Duodenal mucosa (tissue), 2 donors: ENCODE measurements at regions not wholly inside any gene's neighbourhood (a gene's known extent, or its start where the extent isn't known, plus 50 kb on each side); places are given as distances from the start of the nearest gene placed in this dataset.

ENCODE experiments used
- H3K27ac ChIP-seq: one replicate; pipeline ENCODE4 v1.7.0; 2013; ENCODE audit warnings: low read depth, low read length
- H3K27me3 ChIP-seq, 2 donors: one replicate each; pipeline ENCODE4 v1.7.0; 2013; ENCODE audit warnings: low read length in 2 of 2, control low read depth in 1 of 2; ENCODE audit not compliant: insufficient read depth in 2 of 2, control insufficient read depth in 1 of 2
- H3K36me3 ChIP-seq, 2 donors: one replicate each; pipeline ENCODE4 v1.7.0; 2013; ENCODE audit warnings: low read length in 2 of 2, control low read depth in 1 of 2; ENCODE audit not compliant: insufficient read depth in 2 of 2, control insufficient read depth in 1 of 2
- H3K4me1 ChIP-seq, 2 donors: one replicate each; pipeline ENCODE4 v1.7.0; 2013; ENCODE audit warnings: low read length in 2 of 2, control low read depth in 1 of 2; ENCODE audit not compliant: insufficient read depth in 2 of 2, control insufficient read depth in 1 of 2
- H3K4me3 ChIP-seq, 2 donors: one replicate each; pipeline ENCODE4 v1.7.0; 2013; ENCODE audit warnings: low read length in 2 of 2, low read depth in 1 of 2
- H3K9ac ChIP-seq, 2 donors: one replicate each; pipeline ENCODE4 v1.7.0; 2013; ENCODE audit warnings: low read length in 2 of 2, low read depth in 1 of 2
- H3K9me3 ChIP-seq, 2 donors: one replicate each; pipeline ENCODE4 v1.7.0; 2013; ENCODE audit warnings: low read length in 2 of 2, control low read depth in 1 of 2; ENCODE audit not compliant: control insufficient read depth in 1 of 2

DNA sequence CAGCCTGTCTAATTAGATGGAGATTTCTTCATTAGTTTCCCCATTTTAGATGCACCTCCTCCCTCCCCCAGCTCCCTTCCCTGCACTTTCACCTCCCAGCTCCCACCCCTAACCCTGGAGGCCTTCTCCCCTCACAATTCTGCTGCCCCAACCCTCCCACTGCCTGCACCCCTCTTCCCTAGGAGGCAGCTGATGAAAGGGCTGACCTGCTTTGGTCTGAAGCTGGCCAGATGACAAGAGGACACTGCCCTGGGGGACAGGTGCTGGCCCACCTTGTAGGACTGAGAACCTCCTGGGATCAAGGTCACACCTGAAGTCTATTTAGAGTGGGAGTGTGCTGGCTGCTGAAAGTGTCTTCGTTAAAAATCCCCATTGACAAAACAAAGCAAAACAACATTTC, 259.4 kb downstream of the TLE3 start:
- H3K4me3 ChIP-seq: no peak overlapping the region
- peaks cover 0 to 1% of the 10 kb centered on the region in 2 donors for H3K27me3 ChIP-seq
- no peak overlapping the region for H3K9ac ChIP-seq
- no peak overlapping the region for H3K27ac ChIP-seq
- no peaks in the 10 kb centered on the region for H3K36me3 ChIP-seq
- no peaks in the 10 kb centered on the region for H3K9me3 ChIP-seq
- peaks cover 0 to 3% of the 10 kb centered on the region in 2 donors for H3K4me1 ChIP-seq

DNA sequence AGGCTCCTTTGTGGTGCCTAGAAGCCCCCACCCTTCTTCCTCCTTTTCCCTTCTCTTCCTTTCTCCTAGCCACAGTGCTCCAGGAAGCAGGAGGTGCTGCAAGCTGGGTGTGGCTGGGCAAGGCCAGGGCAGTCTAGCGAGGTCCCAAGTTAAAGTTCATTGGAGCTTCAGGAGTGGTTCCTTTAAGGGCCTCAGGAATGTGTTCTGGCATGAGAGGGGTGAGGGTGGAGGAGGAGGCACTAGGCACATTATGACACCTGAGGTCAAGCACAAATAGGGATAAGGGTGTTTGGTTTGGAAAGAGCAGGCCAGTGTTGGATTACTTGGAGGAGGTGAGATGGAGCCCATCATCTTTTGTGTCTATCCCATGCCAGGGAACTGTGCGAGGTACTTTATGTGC, 258.7 kb downstream of the TLE3 start:
- Histone ChIP-seq H3K36me3 (no peaks in the 10 kb centered on the region), H3K4me1 (peaks cover 0 to 3% of the 10 kb centered on the region in 2 donors), H3K27ac (no peak overlapping the region), H3K4me3 (no peak overlapping the region), H3K9ac (no peak overlapping the region), H3K27me3 (peaks cover 0 to 3% of the 10 kb centered on the region in 2 donors), H3K9me3 (no peaks in the 10 kb centered on the region)

DNA sequence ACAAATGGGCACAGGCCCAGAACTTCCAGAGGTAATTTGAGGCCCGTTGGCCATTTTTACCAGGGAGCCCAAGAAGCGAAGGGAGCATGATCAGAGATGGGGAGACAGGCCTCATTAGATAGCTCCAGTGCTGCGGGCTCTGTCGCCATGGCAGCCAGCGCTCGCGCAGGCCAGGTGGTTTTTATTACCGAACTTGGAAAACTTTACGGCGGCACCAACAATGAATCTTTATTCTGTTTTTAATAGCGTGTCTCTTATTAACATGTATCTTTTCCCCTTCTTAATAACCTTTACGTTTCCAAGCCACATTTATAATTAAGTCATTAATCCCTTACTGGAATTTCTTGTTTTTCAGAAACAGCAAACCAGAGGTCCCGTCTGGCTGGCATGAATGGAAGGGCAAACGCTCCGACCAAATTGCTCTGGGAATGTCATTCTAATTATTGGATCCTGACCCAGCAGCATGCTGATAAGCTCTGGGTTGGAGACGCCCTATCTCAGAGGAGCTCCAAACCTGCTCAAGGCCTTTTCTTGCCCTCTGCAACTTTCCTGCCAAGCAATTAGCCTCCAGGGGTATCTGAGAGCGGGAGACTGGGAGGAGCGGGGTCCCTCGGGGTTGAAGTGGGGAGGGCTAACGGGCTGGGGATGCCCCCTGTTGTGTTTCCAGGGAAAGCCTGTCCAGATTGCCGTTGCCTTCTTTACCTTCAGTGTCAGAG, 256.4 kb downstream of the TLE3 start:
- peaks cover 0 to 3% of the 10 kb centered on the region in 2 donors for H3K4me1 ChIP-seq
- H3K36me3 ChIP-seq: no peaks in the 10 kb centered on the region
- H3K27me3 ChIP-seq: peaks cover 0 to 3% of the 10 kb centered on the region in 2 donors
- no peaks in the 10 kb centered on the region for H3K9me3 ChIP-seq
- H3K9ac ChIP-seq: no peak overlapping the region
- no peak overlapping the region for H3K27ac ChIP-seq
- no peak overlapping the region for H3K4me3 ChIP-seq

DNA sequence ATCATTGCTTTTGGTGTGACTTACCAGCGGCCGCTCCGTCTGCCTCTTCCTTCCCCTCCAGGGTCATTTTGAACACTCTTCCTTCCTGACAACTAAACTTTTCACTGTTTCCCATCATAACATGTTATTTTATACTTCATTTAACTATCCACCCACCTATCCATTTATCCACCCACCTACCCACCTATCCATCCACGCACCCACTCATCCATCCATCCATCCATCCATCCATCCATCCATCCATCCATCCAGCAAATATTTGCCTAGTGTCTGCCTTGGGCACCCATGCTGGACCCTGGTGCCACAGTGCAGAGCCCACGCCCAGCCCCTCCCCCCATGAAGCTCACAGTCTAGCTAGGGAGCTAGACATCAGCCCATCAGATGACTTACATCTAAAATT, 254.9 kb downstream of the TLE3 start:
- no peaks in the 10 kb centered on the region for H3K36me3 ChIP-seq
- H3K9me3 ChIP-seq: peaks cover 0 to 3% of the 10 kb centered on the region in 2 donors
- H3K4me3 ChIP-seq: no peak overlapping the region
- H3K9ac ChIP-seq: no peak overlapping the region
- H3K4me1 ChIP-seq: peaks cover 0 to 3% of the 10 kb centered on the region in 2 donors
- H3K27me3 ChIP-seq: peaks cover 0 to 3% of the 10 kb centered on the region in 2 donors
- H3K27ac ChIP-seq: no peak overlapping the region

DNA sequence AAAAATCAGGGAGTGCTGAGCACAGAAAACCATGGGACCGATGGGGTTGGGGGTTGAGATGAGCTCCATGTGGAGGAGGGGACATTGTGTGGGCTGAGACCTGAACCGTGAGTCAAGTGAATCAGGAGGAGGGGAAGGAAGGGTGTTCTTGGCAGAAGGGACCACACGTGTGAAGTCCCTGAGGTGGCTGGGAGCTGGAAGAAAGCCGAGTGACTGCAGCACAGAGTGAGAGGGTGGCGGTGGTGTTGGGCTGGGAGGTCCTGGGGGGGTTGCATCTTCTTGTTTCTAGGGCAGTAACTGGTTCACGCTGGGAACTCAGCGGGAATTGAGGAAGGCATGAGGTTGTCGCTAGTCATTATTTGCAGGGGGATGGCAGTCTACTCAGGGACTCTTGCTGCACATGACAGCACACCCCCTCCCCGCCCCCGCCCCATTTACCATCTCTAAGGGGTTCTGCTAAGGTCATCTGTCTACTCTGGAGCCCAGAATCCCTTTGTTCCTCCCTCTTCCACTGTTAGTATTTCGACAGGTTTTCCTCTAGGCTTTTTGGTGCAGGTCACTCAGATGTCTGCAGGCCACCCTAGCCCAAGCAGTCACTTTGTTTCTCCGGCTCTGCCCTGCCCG, 254.3 kb downstream of the TLE3 start:
- H3K9me3 ChIP-seq: peaks cover 0 to 3% of the 10 kb centered on the region in 2 donors
- H3K4me3 ChIP-seq: no peak overlapping the region
- H3K27ac ChIP-seq: no peak overlapping the region
- H3K27me3 ChIP-seq: peaks cover 0 to 3% of the 10 kb centered on the region in 2 donors
- H3K4me1 ChIP-seq: peaks cover 0 to 3% of the 10 kb centered on the region in 2 donors
- H3K36me3 ChIP-seq: no peaks in the 10 kb centered on the region
- H3K9ac ChIP-seq: no peak overlapping the region

DNA sequence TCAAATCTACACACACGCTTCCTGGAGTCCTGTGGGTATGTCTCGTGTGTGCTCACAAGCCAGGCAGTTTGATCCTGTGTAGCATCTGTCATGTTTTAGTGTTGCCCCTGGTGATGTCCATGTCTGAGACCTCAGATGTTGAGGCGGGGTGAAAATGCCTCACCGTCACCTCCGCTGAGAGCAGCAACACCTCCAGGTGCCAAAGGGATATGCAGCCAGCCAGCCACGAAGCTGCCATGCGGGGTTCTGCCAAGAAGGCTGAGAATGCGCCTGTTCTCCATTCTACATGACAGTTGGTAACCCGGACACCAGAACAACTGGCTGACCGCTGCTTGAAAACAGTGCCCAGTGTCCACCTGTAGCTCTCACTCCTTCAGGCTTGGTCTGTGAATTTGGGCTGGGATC, 253.8 kb downstream of the TLE3 start:
- no peak overlapping the region for H3K27ac ChIP-seq
- H3K9ac ChIP-seq: no peak overlapping the region
- H3K4me1 ChIP-seq: peaks cover 0 to 3% of the 10 kb centered on the region in 2 donors
- no peak overlapping the region for H3K4me3 ChIP-seq
- H3K9me3 ChIP-seq: peaks cover 0 to 3% of the 10 kb centered on the region in 2 donors
- H3K27me3 ChIP-seq: peaks cover 0 to 3% of the 10 kb centered on the region in 2 donors
- no peaks in the 10 kb centered on the region for H3K36me3 ChIP-seq

DNA sequence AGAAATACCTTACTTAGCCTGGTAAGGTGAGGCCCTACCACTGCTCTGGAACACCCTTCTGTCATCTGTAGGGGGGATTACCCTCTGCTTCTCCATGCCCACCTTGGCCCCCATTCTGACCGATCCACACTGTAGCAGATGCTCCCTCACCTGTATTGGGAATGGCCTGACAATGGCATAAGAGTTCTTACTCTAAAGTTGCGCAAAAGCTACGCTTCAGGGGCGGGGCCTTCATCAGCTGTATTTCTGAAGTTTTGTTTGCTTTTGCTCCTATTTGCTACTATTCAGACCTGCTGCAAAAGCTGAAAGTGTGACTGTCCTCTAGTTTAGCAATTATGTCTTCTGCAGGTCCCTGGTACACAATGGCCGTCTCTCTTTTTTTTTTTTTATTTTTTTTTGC, 252.6 kb downstream of the TLE3 start:
- Histone ChIP-seq H3K36me3 (no peaks in the 10 kb centered on the region), H3K4me1 (peaks cover 0 to 3% of the 10 kb centered on the region in 2 donors), H3K9me3 (peaks cover 0 to 3% of the 10 kb centered on the region in 2 donors), H3K27me3 (peaks cover 0 to 3% of the 10 kb centered on the region in 2 donors), H3K27ac (no peak overlapping the region), H3K4me3 (no peak overlapping the region), H3K9ac (no peak overlapping the region)

DNA sequence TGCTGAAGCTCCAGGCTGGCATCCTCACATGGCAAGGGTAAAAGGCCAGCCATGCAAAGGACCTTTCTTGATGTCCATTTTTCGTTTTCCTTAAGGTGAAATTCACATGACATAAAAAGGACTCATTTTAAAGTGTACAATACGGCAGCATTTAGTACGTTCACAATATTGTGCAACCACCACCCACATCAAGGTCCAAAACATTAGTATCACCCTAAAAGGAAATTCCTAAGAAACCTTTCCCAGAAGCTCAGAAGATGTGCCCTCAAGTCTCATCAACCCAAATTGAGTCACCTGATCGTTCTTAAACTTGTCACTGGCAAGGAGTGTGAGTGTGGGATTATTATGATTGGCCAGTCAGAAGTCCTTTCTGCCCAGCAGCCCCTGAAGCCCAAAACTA, 250.1 kb downstream of the TLE3 start:
- Histone ChIP-seq H3K27me3 (peaks cover 0 to 3% of the 10 kb centered on the region in 2 donors), H3K9me3 (peaks cover 0 to 3% of the 10 kb centered on the region in 2 donors), H3K4me3 (no peak overlapping the region), H3K4me1 (no peaks in the 10 kb centered on the region), H3K27ac (no peak overlapping the region), H3K9ac (no peak overlapping the region), H3K36me3 (no peaks in the 10 kb centered on the region)

DNA sequence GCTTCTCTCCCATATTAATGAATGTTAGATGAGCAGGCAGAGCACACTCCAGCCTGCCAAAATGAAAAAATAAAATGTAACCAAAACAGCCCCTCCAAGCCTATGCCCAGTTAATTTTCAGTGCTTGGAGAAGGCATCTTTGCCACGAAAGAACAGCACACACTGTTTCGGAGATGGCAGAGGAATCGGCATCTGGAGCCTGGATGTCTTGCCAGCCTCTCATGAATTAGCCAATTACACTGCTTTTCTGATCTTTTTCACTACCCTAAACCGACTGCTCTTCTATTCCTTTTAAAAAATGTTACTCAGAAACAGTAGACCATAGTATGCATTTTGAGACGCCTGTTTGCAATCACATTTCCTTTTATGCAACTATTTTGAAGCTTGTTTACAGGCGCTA, 249.6 kb downstream of the TLE3 start:
- H3K27ac ChIP-seq: no peak overlapping the region
- H3K9ac ChIP-seq: no peak overlapping the region
- H3K9me3 ChIP-seq: peaks cover 0 to 3% of the 10 kb centered on the region in 2 donors
- H3K4me1 ChIP-seq: no peaks in the 10 kb centered on the region
- H3K27me3 ChIP-seq: peaks cover 0 to 3% of the 10 kb centered on the region in 2 donors
- H3K4me3 ChIP-seq: no peak overlapping the region
- no peaks in the 10 kb centered on the region for H3K36me3 ChIP-seq

DNA sequence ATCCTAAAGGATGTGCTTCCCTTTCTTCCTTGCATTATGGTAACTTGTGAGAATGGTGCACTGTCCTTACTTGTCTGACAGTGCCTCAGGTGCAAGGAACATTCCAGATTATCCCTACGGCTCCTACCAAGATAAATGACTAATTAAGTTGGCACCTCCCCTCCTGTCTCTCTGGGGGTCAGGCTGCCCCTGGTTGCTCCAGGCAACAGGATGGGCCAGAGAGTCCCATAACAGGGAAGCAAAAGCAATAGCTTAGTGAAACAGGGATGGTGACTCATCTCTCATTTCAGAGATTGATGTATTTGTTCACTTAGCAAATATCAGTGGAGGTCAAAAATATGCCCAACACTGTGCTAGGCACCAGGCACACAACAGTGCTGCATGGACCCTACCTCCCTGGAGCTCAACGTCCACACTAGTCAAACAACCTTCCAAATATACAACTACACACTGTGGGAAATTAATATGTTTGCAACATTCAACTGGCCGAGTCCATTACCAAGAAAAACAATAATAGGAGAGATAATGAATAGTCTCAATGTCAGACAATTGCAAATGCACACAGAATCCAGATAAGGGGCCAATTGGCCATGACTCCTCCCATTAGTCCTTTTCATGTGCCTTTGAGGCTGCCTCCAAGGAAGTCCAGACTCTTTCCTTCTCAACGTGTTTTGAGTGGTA, 249.0 kb downstream of the TLE3 start:
- H3K4me1 ChIP-seq: no peaks in the 10 kb centered on the region
- H3K4me3 ChIP-seq: no peak overlapping the region
- no peak overlapping the region for H3K27ac ChIP-seq
- H3K9ac ChIP-seq: no peak overlapping the region
- no peaks in the 10 kb centered on the region for H3K36me3 ChIP-seq
- H3K27me3 ChIP-seq: no peaks in the 10 kb centered on the region
- peaks cover 0 to 3% of the 10 kb centered on the region in 2 donors for H3K9me3 ChIP-seq
